Smooth muscle cell (in vitro differentiated cells): ENCODE measurements at regions not wholly inside any gene's neighbourhood (a gene's known extent, or its start where the extent isn't known, plus 50 kb on each side); places are given as distances from the start of the nearest gene placed in this dataset.

Experiments
- DNase-seq: peaks from one replicate; lab custom pipeline; 2025; ENCODE audit not compliant: unreplicated experiment; lab: John Stamatoyannopoulos, UW
- H2AFZ ChIP-seq: fragments of 200-600 bp; sonication (generic); 2 replicates; pipeline ENCODE4 v1.6.0; 2016; ENCODE audit warnings: antibody characterized with exemption, low read depth, mild to moderate bottlenecking
- H3F3A ChIP-seq: fragments of 200-600 bp; sonication (generic); 2 replicates; pipeline ENCODE4 v1.6.0; 2017; ENCODE audit warnings: antibody characterized with exemption, low read depth
- H3K27ac ChIP-seq: fragments of 200-600 bp; sonication (generic); 2 replicates; pipeline ENCODE4 v1.5.1; 2016; ENCODE audit warnings: low read depth, mild to moderate bottlenecking
- H3K27me3 ChIP-seq: fragments of 200-600 bp; sonication (generic); 2 replicates; pipeline ENCODE4 v1.6.1; 2016; ENCODE audit warnings: low read depth, mild to moderate bottlenecking
- H3K36me3 ChIP-seq: fragments of 200-600 bp; sonication (generic); 2 replicates; pipeline ENCODE4 v1.5.1; 2016; ENCODE audit warnings: low read depth
- H3K4me1 ChIP-seq: fragments of 200-600 bp; sonication (generic); 2 replicates; pipeline ENCODE4 v1.5.1; 2016; ENCODE audit warnings: low read depth
- H3K4me2 ChIP-seq: fragments of 200-600 bp; sonication (generic); 2 replicates; pipeline ENCODE4 v1.6.0; 2016; ENCODE audit warnings: mild to moderate bottlenecking
- H3K4me3 ChIP-seq: fragments of 200-600 bp; sonication (generic); 2 replicates; pipeline ENCODE4 v1.5.1; 2016; ENCODE audit warnings: mild to moderate bottlenecking
- H3K79me2 ChIP-seq: fragments of 200-600 bp; sonication (generic); 2 replicates; pipeline ENCODE4 v1.6.0; 2016; ENCODE audit warnings: low read depth, mild to moderate bottlenecking
- H3K9ac ChIP-seq: fragments of 200-600 bp; sonication (generic); 2 replicates; pipeline ENCODE4 v1.6.0; 2016; ENCODE audit warnings: low read depth
- H3K9me3 ChIP-seq: fragments of 200-600 bp; sonication (generic); replicated peaks from 2 replicates; pipeline ENCODE4 v1.5.1; 2016; ENCODE audit warnings: low read depth
- H4K20me1 ChIP-seq: fragments of 200-600 bp; sonication (generic); 2 replicates; pipeline ENCODE4 v1.6.0; 2016; ENCODE audit warnings: low read depth
- WGBS: methylation state at CpG from one replicate; pipeline ENCODE4 v1.1.7; 2016; ENCODE audit warnings: low lambda C conversion rate; 5-methylcytosine and 5-hydroxymethylcytosine counted together
- TF ChIP-seq, protein P1 (sequence below): fragments of 200-600 bp; sonication (generic); IDR thresholded peaks from 2 replicates; pipeline ENCODE4 v1.5.1; 2017; ENCODE audit warnings: borderline replicate concordance, mild to moderate bottlenecking, antibody characterized with exemption; ENCODE audit not compliant: insufficient read depth, poor library complexity, severe bottlenecking

DNA sequence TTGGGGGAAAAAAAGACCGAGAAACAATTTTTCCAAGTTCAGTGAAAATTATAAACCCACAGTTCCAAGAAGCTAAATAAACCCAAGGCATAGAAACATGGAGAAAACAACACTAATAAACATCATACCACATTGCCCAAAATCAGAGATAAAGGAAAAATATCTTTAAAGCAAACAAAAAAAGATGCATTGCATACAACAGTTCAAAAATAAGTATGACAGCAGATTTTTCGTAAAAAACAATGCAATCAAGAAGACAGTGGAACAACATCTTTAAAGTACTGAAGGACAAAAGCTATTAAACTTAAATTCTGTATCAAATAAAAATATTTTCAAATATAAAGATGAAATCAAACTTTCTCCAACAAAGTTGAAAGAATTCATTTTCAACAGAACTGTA lies 921.3 kb downstream of the METTL15 start:
- no peak for DNase-seq
- Histone ChIP-seq H3K9ac (no peak overlapping the region), H3K27me3 (no peaks in the 10 kb centered on the region), H4K20me1 (no peaks in the 10 kb centered on the region), H3F3A (no peaks in the 10 kb centered on the region), H3K79me2 (no peaks in the 10 kb centered on the region), H3K4me2 (no peak overlapping the region), H2AFZ (no peak overlapping the region), H3K27ac (no peak overlapping the region), H3K4me1 (no peaks in the 10 kb centered on the region), H3K4me3 (no peak overlapping the region), H3K36me3 (no peaks in the 10 kb centered on the region), H3K9me3 (no peaks in the 10 kb centered on the region)
- TF ChIP-seq, protein P1, sequence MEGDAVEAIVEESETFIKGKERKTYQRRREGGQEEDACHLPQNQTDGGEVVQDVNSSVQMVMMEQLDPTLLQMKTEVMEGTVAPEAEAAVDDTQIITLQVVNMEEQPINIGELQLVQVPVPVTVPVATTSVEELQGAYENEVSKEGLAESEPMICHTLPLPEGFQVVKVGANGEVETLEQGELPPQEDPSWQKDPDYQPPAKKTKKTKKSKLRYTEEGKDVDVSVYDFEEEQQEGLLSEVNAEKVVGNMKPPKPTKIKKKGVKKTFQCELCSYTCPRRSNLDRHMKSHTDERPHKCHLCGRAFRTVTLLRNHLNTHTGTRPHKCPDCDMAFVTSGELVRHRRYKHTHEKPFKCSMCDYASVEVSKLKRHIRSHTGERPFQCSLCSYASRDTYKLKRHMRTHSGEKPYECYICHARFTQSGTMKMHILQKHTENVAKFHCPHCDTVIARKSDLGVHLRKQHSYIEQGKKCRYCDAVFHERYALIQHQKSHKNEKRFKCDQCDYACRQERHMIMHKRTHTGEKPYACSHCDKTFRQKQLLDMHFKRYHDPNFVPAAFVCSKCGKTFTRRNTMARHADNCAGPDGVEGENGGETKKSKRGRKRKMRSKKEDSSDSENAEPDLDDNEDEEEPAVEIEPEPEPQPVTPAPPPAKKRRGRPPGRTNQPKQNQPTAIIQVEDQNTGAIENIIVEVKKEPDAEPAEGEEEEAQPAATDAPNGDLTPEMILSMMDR, result no peak
- 85% methylated on average over 2 of the region's 2 CpGs for WGBS

DNA sequence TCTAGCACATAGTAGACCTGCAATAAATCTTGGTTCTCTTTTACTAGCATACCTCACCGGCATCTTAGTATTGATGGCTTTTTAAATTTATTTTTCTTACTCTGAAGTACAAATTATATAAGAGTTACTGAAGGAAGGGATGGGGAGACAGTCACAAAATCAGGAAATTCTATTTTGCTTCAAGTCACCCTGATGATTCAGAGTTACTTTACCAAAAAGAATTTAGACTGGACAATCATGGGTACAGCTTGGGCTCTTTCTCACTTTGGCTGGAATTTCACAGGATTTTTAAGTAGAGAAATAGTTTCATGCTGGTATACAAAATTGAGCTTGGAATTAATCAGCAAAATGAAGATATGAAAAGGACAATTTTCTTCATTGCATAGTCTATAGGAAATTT lies 919.2 kb downstream of the METTL15 start:
- TF ChIP-seq, protein P1, result no peak
- Histone ChIP-seq H3K9me3 (no peaks in the 10 kb centered on the region), H3K4me3 (no peak overlapping the region), H3K27me3 (no peaks in the 10 kb centered on the region), H3F3A (no peaks in the 10 kb centered on the region), H2AFZ (no peak overlapping the region), H3K36me3 (no peaks in the 10 kb centered on the region), H4K20me1 (no peaks in the 10 kb centered on the region), H3K9ac (no peak overlapping the region), H3K79me2 (no peaks in the 10 kb centered on the region), H3K4me2 (no peak overlapping the region), H3K4me1 (no peaks in the 10 kb centered on the region), H3K27ac (no peak overlapping the region)
- DNase-seq, result no peak
- WGBS, result 89% methylated on average over 1 of the region's 1 CpG

DNA sequence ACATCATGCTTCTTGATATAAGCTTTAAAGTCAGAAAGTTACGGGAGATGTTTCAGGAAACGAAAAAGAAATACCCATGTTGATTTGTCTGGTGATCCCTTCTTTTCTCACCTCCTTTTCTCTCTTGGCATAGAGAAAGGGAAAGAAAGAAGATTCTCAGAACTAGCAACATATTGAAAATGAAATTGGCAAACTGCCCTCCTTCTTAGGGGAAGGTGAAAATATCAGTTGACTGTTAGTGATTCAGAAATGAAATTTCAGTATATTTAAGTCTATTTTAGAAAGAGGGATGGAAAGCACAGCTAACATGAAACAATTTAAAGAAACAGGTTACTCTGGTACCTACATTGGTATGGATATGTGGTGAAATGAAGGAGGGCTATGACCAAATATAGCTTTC lies 918.1 kb downstream of the METTL15 start:
- WGBS, result 92% methylated on average over 2 of the region's 2 CpGs
- TF ChIP-seq, protein P1, result no peak
- H3K36me3 ChIP-seq, result no peaks in the 10 kb centered on the region
- no peak overlapping the region for H3K9ac ChIP-seq
- no peaks in the 10 kb centered on the region for H3K9me3 ChIP-seq
- no peaks in the 10 kb centered on the region for H3F3A ChIP-seq
- H3K4me2 ChIP-seq, result no peak overlapping the region
- no peaks in the 10 kb centered on the region for H3K27me3 ChIP-seq
- H3K79me2 ChIP-seq, result no peaks in the 10 kb centered on the region
- H3K4me1 ChIP-seq, result no peaks in the 10 kb centered on the region
- no peak overlapping the region for H3K27ac ChIP-seq
- DNase-seq, result no peak
- H2AFZ ChIP-seq, result no peak overlapping the region
- H4K20me1 ChIP-seq, result no peaks in the 10 kb centered on the region
- H3K4me3 ChIP-seq, result no peak overlapping the region

DNA sequence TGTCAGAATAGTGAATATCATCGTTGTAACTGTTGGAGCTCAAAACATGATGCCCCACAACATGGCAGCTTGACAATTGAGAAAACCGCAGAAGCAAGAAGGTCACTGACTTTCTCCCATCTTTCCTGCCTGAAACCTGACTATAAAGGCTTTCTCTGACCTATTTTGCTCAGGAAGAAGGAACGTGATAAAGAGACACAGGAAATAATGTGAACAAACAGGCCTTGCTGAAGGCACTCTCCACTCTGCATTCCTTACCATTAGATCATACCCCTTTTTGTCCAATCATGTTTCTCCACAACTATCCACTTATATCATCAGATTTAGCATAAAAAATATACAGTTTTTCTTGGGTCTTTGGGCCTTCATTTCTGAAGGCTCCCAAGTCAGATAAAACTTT lies 916.8 kb downstream of the METTL15 start:
- H3K9me3 ChIP-seq, result no peaks in the 10 kb centered on the region
- H3K9ac ChIP-seq, result no peak overlapping the region
- 85% methylated on average over 3 of the region's 3 CpGs for WGBS
- TF ChIP-seq, protein P1, result no peak
- no peaks in the 10 kb centered on the region for H3K4me1 ChIP-seq
- H3K79me2 ChIP-seq, result no peaks in the 10 kb centered on the region
- H3K27me3 ChIP-seq, result no peaks in the 10 kb centered on the region
- no peaks in the 10 kb centered on the region for H4K20me1 ChIP-seq
- no peaks in the 10 kb centered on the region for H3K36me3 ChIP-seq
- no peak overlapping the region for H3K4me2 ChIP-seq
- H3K27ac ChIP-seq, result no peak overlapping the region
- H3F3A ChIP-seq, result no peaks in the 10 kb centered on the region
- no peak overlapping the region for H2AFZ ChIP-seq
- no peak for DNase-seq
- no peak overlapping the region for H3K4me3 ChIP-seq
